ENCODE measurements at regions not wholly inside any gene's neighbourhood (a gene's known extent, or its start where the extent isn't known, plus 50 kb on each side); places are given as distances from the start of the nearest gene placed in this dataset.

DNA sequence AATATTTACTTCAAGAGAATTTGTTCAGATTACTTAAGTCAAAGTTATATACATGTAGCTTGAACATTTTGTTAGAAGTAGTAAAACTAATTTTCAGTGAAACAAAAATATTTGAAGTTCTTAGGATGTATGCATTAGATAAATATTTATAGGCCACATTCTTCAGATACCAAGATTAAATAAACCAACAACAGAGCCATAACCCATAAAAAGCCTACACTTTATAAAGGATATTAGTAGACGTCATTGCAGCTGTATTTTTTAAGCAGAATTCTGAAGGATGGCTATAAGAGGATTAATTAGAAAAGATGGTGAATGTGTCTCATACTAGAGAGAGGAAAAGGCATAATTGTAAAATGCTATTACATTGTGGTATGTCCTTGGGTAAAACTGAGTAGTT is 449.7 kb upstream of the ALCAM start:
- WGBS (ENCODE audit: extremely low coverage, insufficient read length, low lambda C conversion rate) = no CpG with 5 or more reads among the region's 1 CpG
- H2BK120ac ChIP-seq (ENCODE audit: low read depth, low read length, poor library complexity, severe bottlenecking) = no peak overlapping the region
- H3T11ph ChIP-seq (ENCODE audit: low read length) = no peak overlapping the region
- H3K4me3 Mint-ChIP-seq = no peak overlapping the region
- peaks cover 4 to 8% of the 10 kb centered on the region in 2 experiments for H3K9me3 Mint-ChIP-seq
- H3K4me1 Mint-ChIP-seq = peaks cover 4 to 10% of the 10 kb centered on the region in 2 experiments; a peak in 3 of 4 replicates
- peaks cover 6% of the 10 kb centered on the region for H3K9me3 ChIP-seq (ENCODE audit: control insufficient read depth, low read depth, low read length)
- H2BK15ac ChIP-seq (ENCODE audit: low read depth, low read length) = no peak overlapping the region
- no peak for DNase-seq
- no peaks in the 10 kb centered on the region for H3K4me1 ChIP-seq (ENCODE audit: insufficient read depth, low read length)
- H4K8ac ChIP-seq (replicated peaks; ENCODE audit: insufficient read length, low read depth, low read length) = no peak overlapping the region
- no peak overlapping the region for H3K4ac ChIP-seq (ENCODE audit: low read depth, low read length)
- peaks cover 0 to 9% (median 6%) of the 10 kb centered on the region in 3 experiments; a peak in 4 of 7 replicates for H3K36me3 Mint-ChIP-seq (ENCODE audit: insufficient read depth in 1 of 3, low read depth in 3 of 3)
- H3K27ac Mint-ChIP-seq = no peak overlapping the region
- no peak overlapping the region for H4K91ac ChIP-seq (ENCODE audit: insufficient read length, low read depth, low read length)
- H4K5ac ChIP-seq (ENCODE audit: insufficient read length, low read depth, low read length) = no peak overlapping the region
- H3K14ac ChIP-seq (ENCODE audit: insufficient read depth, low read length) = no peak overlapping the region
- H2BK5ac ChIP-seq (ENCODE audit: insufficient read length, low read length) = no peak overlapping the region
- H3K27ac ChIP-seq (ENCODE audit: insufficient read length, low read depth, low read length) = no peak overlapping the region
- H3K23me2 ChIP-seq (ENCODE audit: insufficient read length, low read depth, low read length, poor library complexity, severe bottlenecking) = no peaks in the 10 kb centered on the region
- no peaks in the 10 kb centered on the region for H3K27me3 ChIP-seq (ENCODE audit: insufficient read depth, low read length)
- H3K79me2 ChIP-seq (ENCODE audit: insufficient read depth, low read length) = no peaks in the 10 kb centered on the region
- H2BK12ac ChIP-seq (ENCODE audit: insufficient read length, low read depth, low read length) = no peak overlapping the region
- no peaks in the 10 kb centered on the region for H4K20me1 ChIP-seq (ENCODE audit: control insufficient read depth, insufficient read depth, insufficient read length)
- no peak overlapping the region for H2BK20ac ChIP-seq (ENCODE audit: low read depth, low read length, poor library complexity, severe bottlenecking)
- no peak overlapping the region for H3K56ac ChIP-seq (ENCODE audit: insufficient read length, low read depth, low read length)
- no peak overlapping the region for H2AFZ ChIP-seq (ENCODE audit: low read length)
- H3K79me1 ChIP-seq (ENCODE audit: insufficient read depth, low read depth, low read length, poor library complexity, severe bottlenecking) = no peaks in the 10 kb centered on the region
- H3K4me2 ChIP-seq (ENCODE audit: insufficient read depth, insufficient read length, low read length) = no peak overlapping the region
- H3K27me3 Mint-ChIP-seq (ENCODE audit: low read depth) = no peaks in the 10 kb centered on the region
- no peak overlapping the region for H3K18ac ChIP-seq (ENCODE audit: insufficient read length, low read depth, low read length)
- TF ChIP-seq, protein P1, sequence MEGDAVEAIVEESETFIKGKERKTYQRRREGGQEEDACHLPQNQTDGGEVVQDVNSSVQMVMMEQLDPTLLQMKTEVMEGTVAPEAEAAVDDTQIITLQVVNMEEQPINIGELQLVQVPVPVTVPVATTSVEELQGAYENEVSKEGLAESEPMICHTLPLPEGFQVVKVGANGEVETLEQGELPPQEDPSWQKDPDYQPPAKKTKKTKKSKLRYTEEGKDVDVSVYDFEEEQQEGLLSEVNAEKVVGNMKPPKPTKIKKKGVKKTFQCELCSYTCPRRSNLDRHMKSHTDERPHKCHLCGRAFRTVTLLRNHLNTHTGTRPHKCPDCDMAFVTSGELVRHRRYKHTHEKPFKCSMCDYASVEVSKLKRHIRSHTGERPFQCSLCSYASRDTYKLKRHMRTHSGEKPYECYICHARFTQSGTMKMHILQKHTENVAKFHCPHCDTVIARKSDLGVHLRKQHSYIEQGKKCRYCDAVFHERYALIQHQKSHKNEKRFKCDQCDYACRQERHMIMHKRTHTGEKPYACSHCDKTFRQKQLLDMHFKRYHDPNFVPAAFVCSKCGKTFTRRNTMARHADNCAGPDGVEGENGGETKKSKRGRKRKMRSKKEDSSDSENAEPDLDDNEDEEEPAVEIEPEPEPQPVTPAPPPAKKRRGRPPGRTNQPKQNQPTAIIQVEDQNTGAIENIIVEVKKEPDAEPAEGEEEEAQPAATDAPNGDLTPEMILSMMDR (conservative IDR thresholded peaks at IDR 0.05) = no peak
- H3K23ac ChIP-seq (ENCODE audit: insufficient read length, low read depth, low read length) = no peak overlapping the region
- H3K9ac ChIP-seq (ENCODE audit: extremely low read depth, insufficient read length, low read length) = no peak overlapping the region
- H2AK5ac ChIP-seq (ENCODE audit: insufficient read length, low read length) = no peak overlapping the region
